ENCODE measurements at regions not wholly inside any gene's neighbourhood (a gene's known extent, or its start where the extent isn't known, plus 50 kb on each side); places are given as distances from the start of the nearest gene placed in this dataset.

DNA sequence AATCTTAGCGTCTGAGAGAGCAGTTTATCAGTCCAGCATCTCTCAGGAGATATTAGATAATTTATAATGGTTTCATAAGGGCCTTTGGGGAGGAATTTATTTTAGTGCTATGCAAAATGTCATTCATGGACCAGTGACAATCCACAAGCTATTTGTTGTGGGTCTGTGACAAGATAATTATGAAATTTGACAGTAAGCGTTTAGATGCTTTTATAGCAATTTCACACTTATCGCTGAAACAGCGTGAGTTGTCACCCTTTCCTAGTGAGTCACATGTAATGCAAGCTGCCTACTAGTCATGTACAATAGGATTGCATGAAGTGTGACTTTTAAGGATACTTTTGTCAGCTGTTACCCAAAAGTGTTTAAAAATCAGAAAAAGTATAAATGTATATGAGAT lies 315.6 kb upstream of the THBS1 start:
- H3K36me3 Mint-ChIP-seq: no peaks in the 10 kb centered on the region

DNA sequence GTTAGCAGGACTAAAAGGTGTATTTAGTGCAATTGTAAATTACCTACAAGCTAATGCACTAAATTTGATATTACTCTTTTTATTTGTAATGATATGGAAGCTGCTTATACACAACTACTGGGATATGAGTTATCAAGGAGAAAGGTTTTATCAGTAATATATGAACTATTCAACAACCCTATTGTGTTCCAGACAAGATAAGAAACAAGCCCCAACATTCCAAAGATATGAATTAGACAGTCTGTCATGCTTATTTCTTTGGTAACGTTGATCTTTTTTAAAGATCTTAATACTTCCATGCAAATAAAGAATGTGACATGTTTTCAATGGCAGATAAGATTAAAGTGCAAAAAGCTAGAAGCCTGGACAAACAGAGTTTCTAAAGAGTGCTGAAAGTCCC lies 314.0 kb upstream of the THBS1 start:
- TF ChIP-seq, protein P1, sequence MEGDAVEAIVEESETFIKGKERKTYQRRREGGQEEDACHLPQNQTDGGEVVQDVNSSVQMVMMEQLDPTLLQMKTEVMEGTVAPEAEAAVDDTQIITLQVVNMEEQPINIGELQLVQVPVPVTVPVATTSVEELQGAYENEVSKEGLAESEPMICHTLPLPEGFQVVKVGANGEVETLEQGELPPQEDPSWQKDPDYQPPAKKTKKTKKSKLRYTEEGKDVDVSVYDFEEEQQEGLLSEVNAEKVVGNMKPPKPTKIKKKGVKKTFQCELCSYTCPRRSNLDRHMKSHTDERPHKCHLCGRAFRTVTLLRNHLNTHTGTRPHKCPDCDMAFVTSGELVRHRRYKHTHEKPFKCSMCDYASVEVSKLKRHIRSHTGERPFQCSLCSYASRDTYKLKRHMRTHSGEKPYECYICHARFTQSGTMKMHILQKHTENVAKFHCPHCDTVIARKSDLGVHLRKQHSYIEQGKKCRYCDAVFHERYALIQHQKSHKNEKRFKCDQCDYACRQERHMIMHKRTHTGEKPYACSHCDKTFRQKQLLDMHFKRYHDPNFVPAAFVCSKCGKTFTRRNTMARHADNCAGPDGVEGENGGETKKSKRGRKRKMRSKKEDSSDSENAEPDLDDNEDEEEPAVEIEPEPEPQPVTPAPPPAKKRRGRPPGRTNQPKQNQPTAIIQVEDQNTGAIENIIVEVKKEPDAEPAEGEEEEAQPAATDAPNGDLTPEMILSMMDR (conservative IDR thresholded peaks at IDR 0.05): no peak
- no peak overlapping the region for H3K4me3 Mint-ChIP-seq
- H3K27me3 Mint-ChIP-seq: peaks cover 13% of the 10 kb centered on the region
- no peak overlapping the region for H3K27ac Mint-ChIP-seq
- H3K36me3 Mint-ChIP-seq: no peaks in the 10 kb centered on the region
- DNase-seq (ENCODE audit: extremely low spot score, unreplicated experiment): no peak
- H3K9me3 Mint-ChIP-seq: no peaks in the 10 kb centered on the region
- peaks cover 4% of the 10 kb centered on the region for H3K4me1 Mint-ChIP-seq (ENCODE audit: unreplicated experiment)

More for the DNA sequence above, 315.6 kb upstream of the THBS1 start:
- TF ChIP-seq, protein P1 (conservative IDR thresholded peaks at IDR 0.05): no peak
- no peak overlapping the region for H3K27ac Mint-ChIP-seq
- no peak overlapping the region for H3K4me3 Mint-ChIP-seq
- no peak for DNase-seq (ENCODE audit: extremely low spot score, unreplicated experiment)
- H3K27me3 Mint-ChIP-seq: peaks cover 7% of the 10 kb centered on the region
- H3K9me3 Mint-ChIP-seq: no peaks in the 10 kb centered on the region
- H3K4me1 Mint-ChIP-seq (ENCODE audit: unreplicated experiment): peaks cover 8% of the 10 kb centered on the region

DNA sequence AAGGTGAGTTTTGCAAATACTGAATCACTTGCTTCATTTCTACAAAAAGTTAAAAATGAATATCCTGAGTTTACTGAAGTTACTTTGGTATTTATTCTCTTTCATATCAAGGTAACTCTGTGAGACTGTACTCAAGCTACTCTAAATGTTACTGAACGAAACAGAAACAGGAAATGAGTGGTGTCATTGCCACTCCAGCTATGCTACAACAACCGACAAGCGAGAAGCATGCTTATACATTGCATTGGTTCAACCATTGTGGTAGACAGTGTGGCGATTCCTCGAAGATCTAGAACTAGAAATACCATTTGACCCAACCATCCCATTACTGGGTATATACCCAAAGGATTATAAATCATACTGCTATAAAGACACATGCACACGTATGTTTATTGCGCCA lies 313.2 kb upstream of the THBS1 start:
- Mint-ChIP-seq H3K9me3 (no peaks in the 10 kb centered on the region), H3K27ac (no peak overlapping the region), H3K27me3 (peaks cover 16% of the 10 kb centered on the region), H3K4me3 (no peak overlapping the region), H3K4me1 (ENCODE audit: unreplicated experiment) (peaks cover 4% of the 10 kb centered on the region), H3K36me3 (no peaks in the 10 kb centered on the region)
- no peak for DNase-seq (ENCODE audit: extremely low spot score, unreplicated experiment)
- TF ChIP-seq, protein P1 (conservative IDR thresholded peaks at IDR 0.05): no peak

DNA sequence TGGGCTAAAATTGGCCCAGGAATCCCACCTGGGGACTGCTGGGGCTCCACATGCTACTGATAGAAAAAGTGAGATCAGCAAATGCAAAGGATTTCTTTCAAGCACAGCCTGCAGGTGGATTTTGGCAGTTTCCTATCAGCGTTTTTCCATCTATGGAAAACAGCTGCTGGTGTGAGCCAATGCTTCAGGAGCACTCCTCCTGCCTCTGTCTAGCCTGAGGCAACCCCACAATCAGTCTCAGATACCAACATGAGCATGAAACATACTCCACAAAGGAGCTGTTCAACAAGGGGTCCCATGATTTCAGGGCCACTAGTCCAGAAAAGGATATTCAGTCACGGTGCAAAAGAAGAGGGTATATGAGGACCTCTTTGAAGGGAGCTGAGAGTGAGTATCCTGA lies 311.5 kb upstream of the THBS1 start:
- H3K9me3 Mint-ChIP-seq: no peaks in the 10 kb centered on the region
- peaks cover 1% of the 10 kb centered on the region for H3K4me1 Mint-ChIP-seq (ENCODE audit: unreplicated experiment)
- TF ChIP-seq, protein P1 (conservative IDR thresholded peaks at IDR 0.05): no peak

DNA sequence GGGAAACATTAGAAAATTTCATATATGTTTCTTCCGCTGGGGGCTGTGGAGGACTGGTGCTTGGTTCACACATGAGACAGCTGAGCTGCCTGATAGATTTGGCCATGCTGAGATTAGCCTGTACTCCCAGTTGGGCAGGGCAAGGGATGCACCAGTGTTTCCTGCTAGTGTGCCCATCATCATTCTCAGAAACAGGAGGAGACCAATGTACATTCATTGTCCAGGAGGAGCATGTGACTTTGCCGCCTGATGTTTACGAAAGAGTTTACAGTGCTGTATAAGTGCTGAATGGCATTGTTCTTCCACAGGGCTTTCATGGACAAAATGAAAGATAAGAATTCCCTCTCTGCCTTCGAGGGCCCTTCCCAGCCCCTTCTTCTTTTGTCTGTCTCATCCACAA lies 311.1 kb upstream of the THBS1 start:
- DNase-seq (ENCODE audit: extremely low spot score, unreplicated experiment): no peak
- Mint-ChIP-seq H3K9me3 (no peaks in the 10 kb centered on the region), H3K27ac (no peak overlapping the region), H3K36me3 (no peaks in the 10 kb centered on the region), H3K4me3 (no peak overlapping the region), H3K4me1 (ENCODE audit: unreplicated experiment) (no peaks in the 10 kb centered on the region), H3K27me3 (peaks cover 15% of the 10 kb centered on the region)
- TF ChIP-seq, protein P1 (conservative IDR thresholded peaks at IDR 0.05): no peak

More for the DNA sequence above, 311.5 kb upstream of the THBS1 start:
- H3K27me3 Mint-ChIP-seq: peaks cover 15% of the 10 kb centered on the region
- DNase-seq (ENCODE audit: extremely low spot score, unreplicated experiment): no peak
- H3K27ac Mint-ChIP-seq: no peak overlapping the region
- H3K4me3 Mint-ChIP-seq: no peak overlapping the region
- H3K36me3 Mint-ChIP-seq: no peaks in the 10 kb centered on the region
